ENCODE measurements at regions not wholly inside any gene's neighbourhood (a gene's known extent, or its start where the extent isn't known, plus 50 kb on each side); places are given as distances from the start of the nearest gene placed in this dataset.
A peak's percentile ranks its signal among the peaks of the same experiment; 100 is the strongest.
"Not testable (repeated sequence)": the region's sequence is repeated elsewhere in the genome, so short reads cannot be mapped to it uniquely, and the experiment has no call there.

DNA sequence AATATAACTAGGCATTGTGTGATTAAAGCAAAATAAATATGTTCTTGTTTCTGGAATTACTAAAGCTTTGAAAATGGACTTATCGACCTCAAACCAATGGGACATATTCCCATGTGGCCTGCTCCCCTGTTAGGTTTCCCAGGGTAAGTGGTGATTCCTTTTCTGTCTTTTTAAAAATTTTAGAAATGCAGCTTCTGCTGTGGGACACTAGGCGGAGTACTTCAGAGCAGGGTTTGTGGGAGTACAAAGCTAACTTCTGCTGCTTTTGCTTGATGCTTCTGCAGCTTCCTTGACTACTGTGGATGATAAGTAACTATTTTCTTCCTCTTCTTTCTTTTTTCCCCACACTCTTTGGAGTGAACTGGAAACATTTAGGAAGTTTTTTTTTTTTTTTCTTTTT lies 2632.4 kb upstream of the DEFB115 start:
- DNase-seq (ENCODE audit: low read depth); H3K4me3 ChIP-seq (ENCODE audit: low read length): not testable (repeated sequence)
- TF ChIP-seq, protein P1, sequence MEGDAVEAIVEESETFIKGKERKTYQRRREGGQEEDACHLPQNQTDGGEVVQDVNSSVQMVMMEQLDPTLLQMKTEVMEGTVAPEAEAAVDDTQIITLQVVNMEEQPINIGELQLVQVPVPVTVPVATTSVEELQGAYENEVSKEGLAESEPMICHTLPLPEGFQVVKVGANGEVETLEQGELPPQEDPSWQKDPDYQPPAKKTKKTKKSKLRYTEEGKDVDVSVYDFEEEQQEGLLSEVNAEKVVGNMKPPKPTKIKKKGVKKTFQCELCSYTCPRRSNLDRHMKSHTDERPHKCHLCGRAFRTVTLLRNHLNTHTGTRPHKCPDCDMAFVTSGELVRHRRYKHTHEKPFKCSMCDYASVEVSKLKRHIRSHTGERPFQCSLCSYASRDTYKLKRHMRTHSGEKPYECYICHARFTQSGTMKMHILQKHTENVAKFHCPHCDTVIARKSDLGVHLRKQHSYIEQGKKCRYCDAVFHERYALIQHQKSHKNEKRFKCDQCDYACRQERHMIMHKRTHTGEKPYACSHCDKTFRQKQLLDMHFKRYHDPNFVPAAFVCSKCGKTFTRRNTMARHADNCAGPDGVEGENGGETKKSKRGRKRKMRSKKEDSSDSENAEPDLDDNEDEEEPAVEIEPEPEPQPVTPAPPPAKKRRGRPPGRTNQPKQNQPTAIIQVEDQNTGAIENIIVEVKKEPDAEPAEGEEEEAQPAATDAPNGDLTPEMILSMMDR (conservative IDR thresholded peaks at IDR 0.05; ENCODE audit: low read depth, low read length), result peak; percentile 8

DNA sequence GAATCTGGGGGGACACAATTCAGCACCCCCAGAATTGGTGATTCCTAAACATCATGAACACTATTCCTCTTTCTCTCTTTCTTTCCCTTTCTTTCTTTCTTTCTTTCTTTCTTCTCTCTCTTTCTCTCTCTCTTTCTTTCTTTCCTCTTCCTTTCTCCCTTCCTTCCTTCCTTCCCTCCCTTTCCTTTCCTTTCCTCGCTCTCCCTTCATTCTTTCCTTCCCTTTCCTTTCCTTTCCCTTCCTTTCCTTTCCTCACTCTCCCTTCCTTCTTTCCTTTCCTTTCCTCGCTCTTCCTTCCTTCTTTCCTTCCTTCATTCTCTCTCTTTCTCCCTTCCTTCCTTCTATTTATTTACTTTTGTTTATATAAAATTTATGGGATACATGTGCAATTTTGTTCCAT lies 2616.6 kb upstream of the DEFB115 start:
- DNase-seq (ENCODE audit: low read depth); H3K4me3 ChIP-seq (ENCODE audit: low read length): not testable (repeated sequence)
